HG02885 (cell line): ENCODE measurements at regions not wholly inside any gene's neighbourhood (a gene's known extent, or its start where the extent isn't known, plus 50 kb on each side); places are given as distances from the start of the nearest gene placed in this dataset.
"Not testable (repeated sequence)": the region's sequence is repeated elsewhere in the genome, so short reads cannot be mapped to it uniquely, and the experiment has no call there.

ENCODE experiments used
- ATAC-seq: cut with Tn5 transposase; IDR thresholded peaks from one replicate; pipeline ENCODE4 v1.9.1; 2021; ENCODE audit warnings: mild to moderate bottlenecking; ENCODE audit not compliant: unreplicated experiment, poor library complexity

DNA sequence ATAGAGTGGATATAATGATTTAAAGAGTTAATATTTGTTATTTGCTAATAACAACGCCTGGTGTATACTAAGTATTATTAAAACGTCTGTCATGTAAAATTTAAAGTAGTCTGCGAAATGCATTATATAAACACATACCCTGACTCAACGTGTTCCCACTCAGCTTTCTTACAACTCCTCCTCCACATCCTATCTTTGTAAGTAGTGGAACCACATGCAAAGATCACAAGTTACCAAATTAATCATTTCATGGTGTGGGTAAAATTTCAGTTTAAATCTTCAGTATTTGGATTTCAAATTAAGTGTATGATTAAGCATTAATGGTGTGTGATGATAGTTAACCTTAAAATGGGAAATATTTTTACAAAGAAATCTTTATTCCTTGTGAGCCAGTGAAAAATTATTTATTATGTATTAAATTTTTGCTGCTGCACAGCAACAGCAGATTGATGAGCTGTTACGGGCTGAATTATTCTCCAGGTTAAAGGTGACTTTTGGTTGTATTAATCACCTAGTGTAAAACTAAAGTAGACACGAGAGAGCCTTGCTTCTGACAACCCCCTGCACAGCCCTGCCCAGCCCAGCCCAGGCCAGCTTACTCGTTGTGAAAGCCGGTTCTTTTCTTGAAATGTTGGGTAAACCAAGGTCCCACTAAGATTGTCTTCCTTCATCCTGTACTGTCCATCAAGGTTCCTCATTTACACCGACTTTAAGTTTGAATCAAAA, 373.5 kb downstream of the DTWD2 start:
- ATAC-seq, result no peak

DNA sequence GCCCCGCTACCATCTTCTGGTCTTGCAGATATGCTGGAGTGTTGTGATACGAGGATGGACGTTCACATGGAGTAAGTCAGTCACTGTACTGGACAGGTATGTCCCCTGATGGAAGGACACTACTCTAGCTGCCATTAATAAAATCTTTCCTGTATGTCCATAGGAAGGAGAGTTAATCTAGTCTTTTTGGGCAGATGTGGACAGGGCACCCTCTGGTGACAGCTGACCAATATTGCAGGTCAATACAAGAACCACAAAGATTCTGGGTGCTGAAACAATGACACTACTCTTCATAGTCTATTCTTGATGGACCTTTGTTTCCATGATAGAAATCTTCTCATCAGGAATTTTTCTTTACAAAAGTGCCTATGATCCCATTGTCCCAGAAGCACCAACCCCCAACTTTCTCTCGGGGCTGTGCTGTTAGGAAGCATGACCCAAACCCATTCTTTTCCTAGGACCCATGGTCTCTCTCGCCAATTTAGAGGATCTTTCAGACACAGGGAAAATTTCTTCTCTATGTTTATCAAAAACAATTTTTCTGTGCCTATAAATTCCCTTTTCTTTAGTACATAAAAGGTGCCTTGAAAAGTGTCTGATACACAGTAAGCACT, 376.9 kb downstream of the DTWD2 start:
- peak; percentile 55 for ATAC-seq

DNA sequence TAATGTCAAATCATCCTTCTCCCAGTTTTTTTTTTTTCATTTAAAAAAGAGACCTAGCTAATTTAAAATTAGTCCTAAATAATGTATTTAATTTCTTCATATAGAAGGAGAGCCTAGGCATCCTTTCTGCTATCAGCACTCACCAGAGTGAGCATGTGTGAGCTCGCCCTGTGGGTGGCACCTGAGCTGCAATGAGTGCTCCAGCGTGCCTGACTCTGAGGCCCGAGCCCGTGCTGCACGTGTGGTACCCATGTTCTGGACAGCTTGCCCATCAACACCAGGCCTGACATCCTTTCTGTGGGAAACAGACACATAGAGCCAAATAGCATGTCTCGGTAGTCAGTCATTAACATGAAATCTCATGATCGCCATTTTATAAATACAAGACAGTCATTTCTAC, 381.4 kb downstream of the DTWD2 start:
- no peak for ATAC-seq

DNA sequence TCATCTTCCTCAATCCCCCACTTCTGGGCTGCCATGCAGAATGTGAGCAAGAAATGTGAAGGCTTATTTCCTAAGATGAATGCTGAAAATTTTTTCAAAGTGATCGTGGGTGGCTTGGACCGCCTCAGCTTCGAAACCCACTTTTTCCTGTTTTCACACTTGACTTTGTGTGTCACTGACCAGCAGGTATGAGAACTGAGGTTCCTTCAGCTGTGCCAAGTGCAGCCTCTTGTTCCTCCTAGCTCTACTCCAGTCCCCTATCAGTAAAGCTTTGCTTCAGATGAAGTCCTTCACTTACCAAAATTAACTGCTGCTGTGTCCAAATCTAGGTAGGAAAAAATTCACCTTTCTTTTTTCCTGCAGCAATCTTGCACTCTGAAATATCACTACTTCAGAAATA, 382.6 kb downstream of the DTWD2 start:
- no peak for ATAC-seq

DNA sequence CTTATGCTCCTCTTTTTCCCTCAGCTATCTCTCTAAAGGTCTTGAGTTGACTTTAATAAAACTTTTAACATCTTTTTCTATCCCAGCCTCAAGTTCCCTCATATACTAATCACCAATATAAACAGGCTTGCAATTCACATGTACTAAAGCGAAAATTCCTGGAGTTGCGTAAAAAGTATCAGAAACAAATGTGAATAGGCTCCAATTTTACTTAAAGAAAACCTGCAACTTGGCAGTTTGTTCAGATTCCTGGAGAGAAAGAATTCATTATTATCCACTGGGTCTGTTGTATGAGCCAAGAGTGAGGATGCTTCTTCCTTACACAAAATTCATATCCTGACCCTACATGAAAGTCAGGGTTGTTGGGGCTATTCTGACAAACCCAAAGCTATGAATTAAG, 384.2 kb downstream of the DTWD2 start:
- no peak for ATAC-seq

DNA sequence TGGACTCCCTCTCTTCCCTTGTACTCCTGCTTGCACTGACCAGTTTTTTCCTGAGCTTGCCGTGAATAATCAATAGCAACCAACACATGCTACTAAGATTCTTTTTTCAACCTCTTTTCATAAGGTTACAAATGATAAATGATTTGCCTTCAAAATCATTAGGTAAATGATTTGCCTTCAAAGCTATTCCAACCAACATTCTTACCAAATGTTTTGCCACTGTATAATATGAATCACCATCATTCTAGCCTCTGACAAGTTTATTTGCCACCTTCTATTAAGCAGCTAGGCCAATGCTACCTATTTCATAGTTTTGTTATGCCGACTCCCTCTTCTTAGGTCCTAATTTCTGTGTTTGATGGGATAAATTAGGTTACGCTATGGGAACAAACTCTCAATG, 385.1 kb downstream of the DTWD2 start:
- no peak for ATAC-seq

DNA sequence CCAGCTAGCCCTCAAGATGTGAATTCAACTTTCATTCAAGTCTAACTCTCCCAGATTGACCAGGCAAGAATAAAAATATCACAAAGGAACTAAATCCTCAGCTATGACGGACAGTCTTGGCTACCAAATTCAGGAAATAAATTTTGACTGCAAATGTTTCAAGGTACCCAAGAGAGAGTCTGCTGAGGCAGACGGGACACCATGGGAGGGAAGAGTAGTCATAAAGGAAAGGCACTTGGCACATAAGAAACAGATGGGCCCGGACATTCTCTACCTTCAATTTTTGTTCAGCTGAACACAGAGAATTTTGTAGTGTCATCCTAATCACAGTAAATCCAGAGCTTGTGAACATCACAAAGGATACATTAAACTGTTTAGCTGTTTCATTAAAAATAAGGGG, 390.0 kb downstream of the DTWD2 start:
- ATAC-seq, result no peak

DNA sequence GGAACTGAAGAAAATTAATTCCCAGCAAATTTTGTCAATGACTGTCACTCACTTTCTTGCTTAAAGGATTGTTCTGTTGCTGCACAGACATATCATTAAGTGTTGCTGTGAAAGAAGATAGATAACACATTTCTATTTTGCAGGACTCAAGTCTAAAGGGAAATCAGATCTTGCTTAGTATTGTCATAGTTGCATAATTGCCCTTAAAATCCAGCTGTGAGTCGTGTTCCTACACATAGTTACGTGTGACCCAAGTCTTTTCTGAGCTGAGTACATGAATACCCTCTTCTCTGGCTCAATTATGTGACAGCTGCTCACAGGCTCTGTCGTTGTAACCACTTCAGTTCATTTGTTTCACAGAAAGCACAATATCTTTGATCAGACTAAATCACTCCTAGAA, 390.8 kb downstream of the DTWD2 start:
- ATAC-seq, result no peak

DNA sequence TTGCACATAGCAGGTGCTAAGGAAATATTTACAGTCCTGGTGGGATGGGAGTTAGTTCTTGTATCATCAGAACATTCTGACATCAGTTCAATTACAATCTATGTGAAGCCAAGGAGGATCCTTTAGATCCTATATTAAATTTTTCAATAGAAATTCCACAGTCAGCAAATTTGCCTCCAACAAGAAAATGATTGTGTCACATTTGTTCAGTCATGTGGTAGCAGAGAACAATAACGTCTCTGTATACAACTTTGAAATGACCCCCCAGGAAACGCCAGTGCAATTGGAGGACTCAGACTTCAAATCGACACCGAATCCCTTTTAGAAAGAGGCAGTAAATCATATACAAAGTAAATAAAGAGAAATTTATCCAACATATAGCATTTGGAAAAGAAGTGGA, 392.1 kb downstream of the DTWD2 start:
- no peak for ATAC-seq

DNA sequence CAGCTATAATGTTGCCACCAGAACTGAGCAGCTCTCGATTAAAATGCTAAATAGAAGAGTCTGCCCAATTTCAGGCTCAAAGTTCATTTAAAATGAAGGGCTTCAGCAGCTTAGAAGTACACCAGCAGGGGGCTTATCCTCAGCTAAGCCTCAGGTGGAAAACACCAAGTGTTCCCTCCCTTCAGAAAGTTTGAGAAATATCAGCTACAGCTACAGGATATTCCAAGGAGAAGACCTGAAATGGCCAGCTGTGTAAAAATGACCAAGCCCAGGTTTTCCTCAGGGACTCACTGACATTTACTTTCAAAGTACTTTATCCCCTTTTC, 395.4 kb downstream of the DTWD2 start:
- ATAC-seq, result no peak

DNA sequence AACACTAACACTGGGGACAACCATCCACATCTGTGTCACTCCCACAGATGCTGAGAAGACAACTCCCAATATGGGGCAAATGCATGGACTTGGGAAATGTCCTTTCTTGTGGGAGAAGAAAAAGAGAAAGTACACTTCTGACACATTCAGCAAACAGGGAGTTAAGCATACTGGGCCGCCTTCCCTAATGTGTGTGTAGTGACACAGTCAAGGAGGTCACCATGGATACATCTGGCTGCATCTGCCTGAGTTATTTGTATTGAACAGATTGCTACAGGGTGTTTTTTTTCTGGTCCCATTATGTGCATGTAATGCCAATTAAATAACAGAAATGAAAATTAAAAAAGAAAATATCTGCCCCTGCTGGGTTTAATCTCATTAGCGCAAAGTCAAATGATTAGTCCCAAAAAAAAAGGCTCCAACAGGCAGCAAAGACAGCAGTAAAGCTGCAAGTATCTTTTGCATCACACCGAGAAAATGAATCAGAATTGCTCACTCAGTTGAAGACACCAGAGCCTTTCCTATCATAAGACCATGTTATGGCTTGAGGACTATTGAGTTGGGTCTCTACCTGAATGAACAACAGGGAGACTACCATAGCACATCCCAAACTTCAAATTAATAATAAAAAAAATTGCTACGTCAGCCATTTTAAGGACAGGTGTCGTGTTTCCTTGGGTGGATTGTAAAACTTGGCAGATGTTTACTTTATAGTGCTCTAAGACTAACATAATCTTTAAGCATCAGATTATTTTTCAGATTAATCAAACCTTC, 395.9 kb downstream of the DTWD2 start:
- no peak for ATAC-seq

DNA sequence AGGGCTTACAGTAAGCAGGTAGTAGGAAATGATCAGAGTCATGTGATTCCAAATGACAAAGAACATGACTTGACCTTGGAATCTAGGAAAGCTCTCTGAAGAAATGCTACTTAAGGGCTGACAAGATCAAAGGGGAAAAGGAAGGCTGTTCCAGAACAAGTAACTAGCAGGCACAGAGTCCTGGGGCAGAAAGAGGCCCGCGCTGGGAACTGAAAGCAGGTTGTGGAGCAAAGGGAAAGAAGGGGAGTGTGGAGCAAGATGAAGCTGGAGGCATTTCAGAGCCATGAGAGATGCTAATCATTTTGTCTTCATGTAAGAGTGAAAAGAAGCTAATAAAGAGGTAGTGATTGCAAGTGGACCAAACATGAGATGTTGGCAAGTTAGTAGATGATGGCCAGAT, 397.5 kb downstream of the DTWD2 start:
- ATAC-seq, result no peak

DNA sequence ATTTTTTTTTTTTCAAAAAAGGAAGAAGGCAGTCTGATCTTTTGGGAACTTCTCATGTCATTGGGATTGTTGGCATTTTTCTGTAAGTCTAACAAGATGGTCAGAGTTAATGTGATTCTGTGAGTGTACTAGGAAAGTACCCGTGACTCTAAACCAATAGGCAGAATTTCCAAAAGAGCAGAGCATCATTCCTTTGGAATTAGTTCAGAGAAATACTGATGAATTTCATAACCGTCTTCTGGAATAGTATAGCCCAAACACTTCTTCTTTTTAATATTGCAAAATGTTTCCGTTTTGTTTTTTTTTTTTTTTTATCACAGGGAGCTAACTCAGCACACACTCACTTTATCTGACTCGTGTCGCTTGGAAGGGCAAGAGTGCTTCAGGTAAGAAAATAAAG, 407.4 kb downstream of the DTWD2 start:
- ATAC-seq, result no peak

DNA sequence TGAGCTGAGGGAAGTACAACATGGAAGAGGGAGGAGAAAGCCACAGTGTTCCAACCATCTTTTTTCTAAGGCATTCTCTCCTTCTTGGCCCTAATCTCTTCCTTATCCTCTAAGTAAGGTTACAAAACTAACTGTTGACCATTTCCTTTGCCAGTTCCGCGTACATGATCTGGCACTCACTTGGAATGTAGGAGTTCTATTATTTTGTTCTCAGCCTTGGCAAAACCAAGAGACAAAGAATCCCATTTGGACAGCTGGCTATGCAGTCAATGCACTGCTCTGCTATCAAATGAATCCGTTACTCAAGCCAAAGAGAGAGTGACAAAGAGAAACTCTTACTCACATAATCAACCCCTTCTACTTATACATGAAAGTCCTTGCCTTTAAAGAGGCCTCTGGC, 410.3 kb downstream of the DTWD2 start:
- no peak for ATAC-seq

DNA sequence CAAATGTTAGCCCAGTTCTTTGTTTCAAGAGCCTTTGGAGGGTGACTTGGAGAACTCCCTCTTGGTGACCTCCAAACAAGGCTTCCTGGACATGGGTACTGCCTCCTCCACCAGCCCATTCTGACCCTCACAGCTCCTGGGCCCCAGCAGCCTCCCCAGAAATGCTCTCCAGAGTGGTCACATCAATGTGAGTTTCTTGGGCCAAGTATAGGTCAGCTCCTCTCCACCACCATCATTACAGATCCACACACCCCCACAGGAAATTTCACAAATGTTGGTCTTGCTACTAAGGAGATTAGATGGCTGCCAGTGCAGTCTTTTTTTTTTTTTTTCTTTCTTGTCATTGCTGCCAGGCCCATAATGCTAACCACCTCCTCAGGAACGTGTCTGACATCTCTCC, 410.7 kb downstream of the DTWD2 start:
- no peak for ATAC-seq

DNA sequence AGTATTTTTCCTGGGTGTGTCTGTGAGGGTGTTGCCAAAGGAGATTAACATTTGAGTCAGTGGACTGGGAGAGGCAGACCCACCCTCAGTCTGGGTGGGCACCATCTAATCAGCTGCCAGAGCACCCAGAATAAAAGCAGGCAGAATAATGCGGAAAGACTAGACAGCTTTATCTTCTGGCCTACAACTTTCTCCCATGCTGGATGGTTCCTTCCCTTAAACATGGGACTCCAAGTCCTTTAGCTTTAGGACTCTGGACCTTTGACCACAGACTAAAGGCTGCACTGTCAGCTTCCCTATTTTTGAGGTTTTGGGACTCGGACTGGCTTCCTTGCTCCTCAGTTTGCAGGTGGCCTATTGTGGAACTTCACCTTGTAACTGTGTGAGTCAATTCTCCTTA, 418.1 kb downstream of the DTWD2 start:
- not testable (repeated sequence) for ATAC-seq

DNA sequence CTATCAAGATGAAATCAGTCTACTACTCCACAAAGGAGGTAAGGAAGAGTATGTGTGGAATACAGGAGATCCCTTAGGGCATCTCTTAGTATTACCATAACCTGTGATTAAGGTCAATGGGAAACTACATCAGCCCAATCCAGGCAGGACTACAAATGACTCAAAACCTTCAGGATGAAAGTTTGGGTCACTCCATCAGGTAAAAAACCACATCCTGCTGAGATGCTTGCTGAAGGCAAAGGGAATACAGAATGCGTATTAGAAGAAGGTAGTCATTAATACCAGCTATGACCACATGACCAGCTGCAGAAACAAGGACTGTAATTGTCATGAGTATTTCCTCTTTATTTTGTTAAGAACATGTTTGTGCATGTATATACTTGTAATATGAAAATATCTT, 418.8 kb downstream of the DTWD2 start:
- not testable (repeated sequence) for ATAC-seq

DNA sequence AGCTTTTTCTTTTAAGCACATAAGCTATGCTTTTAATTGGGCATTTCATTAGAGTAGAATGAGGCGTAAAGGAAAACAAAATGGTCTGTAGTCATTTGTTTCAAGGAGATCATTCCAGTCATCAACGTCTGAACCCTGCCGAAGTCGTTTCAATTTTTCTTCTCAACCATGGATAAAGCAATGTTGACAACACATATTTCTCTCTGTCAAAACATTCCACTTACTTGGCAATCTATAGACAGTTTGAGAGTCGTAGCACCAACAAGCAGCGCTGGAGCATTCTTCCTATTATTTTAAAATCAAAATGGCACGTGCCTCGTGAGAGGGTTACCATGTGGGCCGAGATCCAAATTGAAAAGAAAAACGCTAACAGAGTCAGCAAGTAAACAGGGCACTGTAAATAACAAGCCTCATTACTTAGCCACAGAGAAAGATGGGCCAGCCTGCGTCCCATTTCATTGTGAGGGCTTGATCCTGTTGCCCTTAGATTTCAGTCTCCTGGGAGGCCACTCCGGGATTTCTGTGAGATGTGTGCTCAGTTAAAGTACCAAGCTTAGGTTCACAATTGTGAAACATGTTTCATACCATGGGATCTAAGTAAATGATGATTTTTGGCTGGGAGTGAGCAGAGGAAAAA, 422.9 kb downstream of the DTWD2 start:
- ATAC-seq, result no peak

DNA sequence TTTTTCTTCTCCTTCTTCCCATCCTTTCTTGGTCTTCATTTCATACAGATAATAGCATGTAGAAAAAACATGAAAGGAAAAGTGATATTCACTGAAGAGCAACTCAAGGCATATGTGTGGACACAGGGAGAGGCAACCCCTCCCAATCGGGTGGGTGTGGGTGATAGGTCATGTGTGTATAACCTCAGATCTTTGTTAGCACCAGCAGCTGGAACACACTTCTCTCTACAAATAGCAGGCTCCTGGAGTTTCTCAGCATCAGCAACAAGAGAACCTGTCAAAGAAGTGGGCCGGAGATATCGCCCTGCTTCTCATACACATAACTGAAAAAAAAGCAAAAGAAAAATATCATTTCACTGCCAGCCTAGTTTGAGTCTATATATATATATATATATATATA, 426.4 kb downstream of the DTWD2 start:
- no peak for ATAC-seq

DNA sequence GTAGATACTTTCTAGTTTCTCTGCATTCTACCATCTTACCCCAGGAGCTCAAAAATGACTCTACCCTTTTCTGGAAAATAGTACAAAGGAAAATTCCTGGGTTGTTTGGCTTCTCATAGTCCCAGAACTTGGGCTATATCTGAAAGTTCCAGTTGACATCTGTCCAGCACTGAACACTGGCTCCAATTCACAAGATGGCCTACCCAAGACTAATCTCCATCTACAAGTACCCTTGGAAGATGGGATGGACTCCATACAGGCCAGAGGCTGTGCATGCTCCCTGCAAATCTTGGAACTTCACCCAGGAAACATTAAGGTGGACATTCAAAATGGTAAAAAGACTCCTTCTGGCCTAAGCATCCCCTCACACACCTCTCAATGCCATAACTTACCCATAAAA, 427.1 kb downstream of the DTWD2 start:
- ATAC-seq, result no peak

DNA sequence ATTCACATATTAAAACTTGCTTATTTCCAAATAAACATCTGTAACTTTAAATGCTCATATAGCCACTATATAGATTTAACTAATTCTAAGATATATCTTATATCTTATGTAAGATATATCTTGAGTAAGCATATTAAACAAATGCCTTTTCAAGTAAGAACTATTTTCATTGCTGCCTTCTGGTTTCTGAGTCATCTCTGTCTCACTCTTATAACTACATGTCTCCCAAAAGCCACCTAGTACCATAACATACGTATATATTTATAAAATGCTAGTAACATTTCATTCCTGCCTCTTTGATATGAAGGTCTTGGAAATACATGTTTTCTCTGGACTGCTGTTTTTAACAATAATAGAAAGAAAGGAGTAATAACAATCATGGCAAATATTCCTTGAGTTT, 429.5 kb downstream of the DTWD2 start:
- no peak for ATAC-seq
